Aorta (tissue), 5 donors: ENCODE measurements at regions not wholly inside any gene's neighbourhood (a gene's known extent, or its start where the extent isn't known, plus 50 kb on each side); places are given as distances from the start of the nearest gene placed in this dataset.

ENCODE experiments used
- ATAC-seq: fragments of 200-7000 bp; cut with Tn5 transposase; one replicate; pipeline ENCODE4 v1.9.1; 2022; ENCODE audit warnings: moderate library complexity; ENCODE audit not compliant: low FRiP score
- DNase-seq, 2 donors: peaks; one replicate each; pipeline ENCODE4 v3.0.0-alpha.2; 2020
- H3K27ac ChIP-seq, 2 donors: one replicate each; pipeline ENCODE4 v1.5.1; 2013; ENCODE audit warnings: low read length in 2 of 2, mild to moderate bottlenecking in 2 of 2, moderate library complexity in 2 of 2, control low read depth in 1 of 2, inconsistent platforms in 1 of 2, low read depth in 1 of 2
- H3K27me3 ChIP-seq, 2 donors: one replicate each; pipeline ENCODE4 v1.6.1; 2013; ENCODE audit warnings: control low read depth in 1 of 2, low read length in 1 of 2, mild to moderate bottlenecking in 1 of 2, moderate library complexity in 1 of 2; ENCODE audit not compliant: insufficient read depth in 2 of 2, control insufficient read depth in 1 of 2
- H3K36me3 ChIP-seq, 2 donors: one replicate each; pipeline ENCODE4 v1.6.1; 2013; ENCODE audit warnings: control low read depth in 1 of 2, low read length in 1 of 2, mild to moderate bottlenecking in 1 of 2; ENCODE audit not compliant: insufficient read depth in 2 of 2, control insufficient read depth in 1 of 2
- H3K4me1 ChIP-seq, 2 donors: one replicate each; pipeline ENCODE4 v1.6.1; 2013; ENCODE audit warnings: low read length in 2 of 2, control low read depth in 1 of 2, mild to moderate bottlenecking in 1 of 2, moderate library complexity in 1 of 2; ENCODE audit not compliant: insufficient read depth in 2 of 2, control insufficient read depth in 1 of 2
- H3K4me3 ChIP-seq, 2 donors: one replicate each; pipeline ENCODE4 v1.5.1; 2013; ENCODE audit warnings: low read length in 2 of 2, control low read depth in 1 of 2, mild to moderate bottlenecking in 1 of 2
- H3K9me3 ChIP-seq: one replicate; pipeline ENCODE4 v1.6.1; 2013; ENCODE audit warnings: mild to moderate bottlenecking, low read length; ENCODE audit not compliant: control insufficient read depth
- WGBS, 2 donors: extraction: QIAGEN DNeasy Blood & Tissue Kit; methylation state at CpG; one replicate each; pipeline ENCODE4 v1.1.7; 2013; 5-methylcytosine and 5-hydroxymethylcytosine counted together
- intact Hi-C, 2 donors: fragments of 100-400 bp; cut with DNase I; formaldehyde crosslinking; loops; one replicate each; pipeline versions ENCODE4 v1.14.2 to v1.15.0; 2022
- donor health status: healthy with polysubstance abuse.
- donor health status: Bipolar disorder and iron deficiency.
- donor health status: DM: no; HTN: no; CAD: no.
- donor health status: DM: no; HTN: no; CAD: no.
- donor health status: DM: yes; HTN: yes; CAD: no.

- 75 to 77% methylated on average over 5 of the region's 5 CpGs for WGBS, 2 donors
- Histone ChIP-seq H3K27ac (peak overlapping the region in 1 of 2 donors; percentile 82), H3K27me3 (no peaks in the 10 kb centered on the region), H3K36me3 (no peaks in the 10 kb centered on the region), H3K9me3 (no peaks in the 10 kb centered on the region), H3K4me1 (peaks cover 0 to 3% of the 10 kb centered on the region in 2 donors), H3K4me3 (no peak overlapping the region)
- intact Hi-C loops, result loop anchor here in 1 of 2 donors (5.0 to 10.0 kb wide), 2 partner anchors 41 to 189 kb away; no protein-coding TSS in a partner anchor
- no peak for ATAC-seq
- DNase-seq, result no peak
Measured at GRCh38 chr15:69606144-69606543, 153.5 kb downstream of the RPLP1 start.

- H3K4me1 ChIP-seq, result peaks cover 0 to 3% of the 10 kb centered on the region in 2 donors
- WGBS, 2 donors, result 3 to 5% methylated on average over 11 of the region's 11 CpGs
- no peaks in the 10 kb centered on the region for H3K27me3 ChIP-seq
- no peaks in the 10 kb centered on the region for H3K36me3 ChIP-seq
- H3K27ac ChIP-seq, result peak overlapping the region in 1 of 2 donors; percentile 82
- DNase-seq (peak in 1 of 2 donors; percentile 61), ATAC-seq (peak; percentile 76)
- intact Hi-C loops, result loop anchor here in 1 of 2 donors (5.0 to 10.0 kb wide), 2 partner anchors 40 to 188 kb away; no protein-coding TSS in a partner anchor
- H3K9me3 ChIP-seq, result no peaks in the 10 kb centered on the region
- H3K4me3 ChIP-seq, result no peak overlapping the region
Measured at GRCh38 chr15:69606921-69607500, 154.4 kb downstream of the RPLP1 start.

- Histone ChIP-seq H3K4me3 (no peak overlapping the region), H3K9me3 (no peaks in the 10 kb centered on the region), H3K27me3 (no peaks in the 10 kb centered on the region), H3K36me3 (no peaks in the 10 kb centered on the region), H3K4me1 (peaks cover 0 to 3% of the 10 kb centered on the region in 2 donors), H3K27ac (no peak overlapping the region)
- no peak for DNase-seq
- no peak for ATAC-seq
- 93% methylated on average over 4 of the region's 4 CpGs for WGBS, 2 donors
- intact Hi-C loops, result loop anchor here in 1 of 2 donors (5.0 to 10.0 kb wide), 2 partner anchors 39 to 186 kb away; no protein-coding TSS in a partner anchor
Measured at GRCh38 chr15:69608661-69609060, 156.0 kb downstream of the RPLP1 start.

GRCh38 chr15:69609176-69609575 lies 156.6 kb downstream of the RPLP1 start:
- no peak for ATAC-seq
- Histone ChIP-seq H3K27me3 (no peaks in the 10 kb centered on the region), H3K36me3 (no peaks in the 10 kb centered on the region), H3K9me3 (no peaks in the 10 kb centered on the region), H3K27ac (no peak overlapping the region), H3K4me3 (no peak overlapping the region), H3K4me1 (peaks cover 0 to 3% of the 10 kb centered on the region in 2 donors)
- 74 to 75% methylated on average over 5 of the region's 5 CpGs for WGBS, 2 donors
- intact Hi-C loops, result loop anchor here in 1 of 2 donors (5.0 to 10.0 kb wide), 2 partner anchors 38 to 186 kb away; no protein-coding TSS in a partner anchor
- no peak for DNase-seq

- Histone ChIP-seq H3K9me3 (no peaks in the 10 kb centered on the region), H3K4me1 (peaks cover 0 to 3% of the 10 kb centered on the region in 2 donors), H3K27ac (no peak overlapping the region), H3K27me3 (no peaks in the 10 kb centered on the region), H3K4me3 (no peak overlapping the region), H3K36me3 (no peaks in the 10 kb centered on the region)
- WGBS, 2 donors, result 88 to 90% methylated on average over 5 of the region's 5 CpGs
- no peak for DNase-seq
- intact Hi-C loops, result loop anchor here in 1 of 2 donors (5.0 to 10.0 kb wide), 2 partner anchors 38 to 185 kb away; no protein-coding TSS in a partner anchor
- no peak for ATAC-seq
Measured at GRCh38 chr15:69609776-69610175, 157.2 kb downstream of the RPLP1 start.

GRCh38 chr15:69610277-69610676 lies 157.7 kb downstream of the RPLP1 start:
- no peak overlapping the region for H3K27ac ChIP-seq
- ATAC-seq (no peak), DNase-seq (no peak)
- H3K27me3 ChIP-seq, result no peaks in the 10 kb centered on the region
- no peak overlapping the region for H3K4me3 ChIP-seq
- peaks cover 0 to 3% of the 10 kb centered on the region in 2 donors for H3K4me1 ChIP-seq
- intact Hi-C loops, result no loop called here
- H3K36me3 ChIP-seq, result no peaks in the 10 kb centered on the region
- H3K9me3 ChIP-seq, result no peaks in the 10 kb centered on the region

GRCh38 chr15:69610858-69611257 lies 158.2 kb downstream of the RPLP1 start:
- Histone ChIP-seq H3K36me3 (no peaks in the 10 kb centered on the region), H3K27ac (no peak overlapping the region), H3K27me3 (no peaks in the 10 kb centered on the region), H3K4me1 (peaks cover 0 to 3% of the 10 kb centered on the region in 2 donors), H3K4me3 (no peak overlapping the region), H3K9me3 (no peaks in the 10 kb centered on the region)
- DNase-seq, result no peak
- 96% methylated on average over 5 of the region's 5 CpGs for WGBS, 2 donors
- intact Hi-C loops, result no loop called here
- ATAC-seq, result no peak

GRCh38 chr15:69612112-69612511 lies 159.5 kb downstream of the RPLP1 start:
- ATAC-seq (no peak), DNase-seq (no peak)
- 64 to 67% methylated on average over 2 of the region's 2 CpGs for WGBS, 2 donors
- Histone ChIP-seq H3K27ac (no peak overlapping the region), H3K4me1 (peaks cover 0 to 3% of the 10 kb centered on the region in 2 donors), H3K27me3 (no peaks in the 10 kb centered on the region), H3K9me3 (no peaks in the 10 kb centered on the region), H3K36me3 (no peaks in the 10 kb centered on the region), H3K4me3 (no peak overlapping the region)
- intact Hi-C loops, result no loop called here

GRCh38 chr15:69613182-69613581 lies 160.6 kb downstream of the RPLP1 start:
- no peak overlapping the region for H3K4me3 ChIP-seq
- ATAC-seq (no peak), DNase-seq (no peak)
- 82% methylated on average over 6 of the region's 6 CpGs for WGBS, 2 donors
- no peaks in the 10 kb centered on the region for H3K9me3 ChIP-seq
- H3K36me3 ChIP-seq, result no peaks in the 10 kb centered on the region
- no peak overlapping the region for H3K27ac ChIP-seq
- no peaks in the 10 kb centered on the region for H3K27me3 ChIP-seq
- no peaks in the 10 kb centered on the region for H3K4me1 ChIP-seq
- intact Hi-C loops, result no loop called here
